GM12892 (cell line): ENCODE measurements at regions not wholly inside any gene's neighbourhood (a gene's known extent, or its start where the extent isn't known, plus 50 kb on each side); places are given as distances from the start of the nearest gene placed in this dataset.

Experiments
- POLR2A ChIP-seq: IDR thresholded peaks from 2 replicates; pipeline ENCODE4 v1.6.1; 2011; ENCODE audit warnings: low read depth, low read length, control low read depth
- POLR2AphosphoS5 ChIP-seq: IDR thresholded peaks from 2 replicates; pipeline ENCODE4 v1.6.1; 2011; ENCODE audit warnings: low read depth, low read length, control low read depth
- TAF1 ChIP-seq: IDR thresholded peaks from 2 replicates; pipeline ENCODE4 v1.6.1; 2011; ENCODE audit warnings: low read depth, mild to moderate bottlenecking, control low read depth, low read length, borderline replicate concordance

- TF ChIP-seq POLR2A (no peak), POLR2AphosphoS5 (no peak), TAF1 (no peak)
These were observed 905.5 kb upstream of the PCDH20 start for GRCh38 chr13:62321139-62321538.
